Naive B cell (primary cell): ENCODE measurements at regions not wholly inside any gene's neighbourhood (a gene's known extent, or its start where the extent isn't known, plus 50 kb on each side); places are given as distances from the start of the nearest gene placed in this dataset.
A peak's percentile ranks its signal among the peaks of the same experiment; 100 is the strongest.

Experiments used
- ATAC-seq, 2 donors: fragments of 150-1000 bp; cut with Tn5 transposase; 2 replicates each; pipeline ENCODE4 v1.10.0; 2021; ENCODE audit warnings: low read depth in 2 of 2, mild to moderate bottlenecking in 2 of 2, moderate library complexity in 2 of 2
- DNase-seq: peaks from one replicate; pipeline ENCODE4 v3.0.0; 2022
- H3K27ac Mint-ChIP-seq, 6 donors: one replicate each; pipeline ENCODE4 v1.8.0; 2020 to 2022; ENCODE audit warnings: mild to moderate bottlenecking in 6 of 6, mixed read lengths in 6 of 6, moderate library complexity in 5 of 6, inconsistent platforms in 2 of 6
- H3K27me3 Mint-ChIP-seq, 3 donors: one replicate each; pipeline ENCODE4 v1.8.0; 2021 to 2022; ENCODE audit warnings: mixed read lengths in 3 of 3, mild to moderate bottlenecking in 1 of 3
- H3K36me3 Mint-ChIP-seq, 2 donors: one replicate each; pipeline ENCODE4 v1.8.0; 2020 to 2022; ENCODE audit warnings: mixed read lengths in 2 of 2, inconsistent platforms in 1 of 2, mild to moderate bottlenecking in 1 of 2
- H3K4me1 Mint-ChIP-seq, 3 donors: one replicate each; pipeline ENCODE4 v1.8.0; 2020 to 2022; ENCODE audit warnings: mixed read lengths in 3 of 3, inconsistent platforms in 1 of 3, mild to moderate bottlenecking in 1 of 3, moderate library complexity in 1 of 3
- H3K4me3 Mint-ChIP-seq, 8 donors: one replicate each; pipeline ENCODE4 v1.8.0; 2020 to 2022; ENCODE audit warnings: mild to moderate bottlenecking in 8 of 8, mixed read lengths in 8 of 8, moderate library complexity in 8 of 8, inconsistent platforms in 2 of 8
- H3K9me3 Mint-ChIP-seq, 7 donors: one replicate each; pipeline ENCODE4 v1.8.0; 2020 to 2022; ENCODE audit warnings: mixed read lengths in 7 of 7, mild to moderate bottlenecking in 5 of 7, inconsistent platforms in 2 of 7, moderate library complexity in 1 of 7

- H3K4me1 Mint-ChIP-seq, result no peaks in the 10 kb centered on the region
- H3K4me3 Mint-ChIP-seq, result no peak overlapping the region
- DNase-seq (no peak), ATAC-seq (no peak)
- H3K27me3 Mint-ChIP-seq, result peaks cover 5 to 14% (median 11%) of the 10 kb centered on the region in 3 donors
- H3K36me3 Mint-ChIP-seq, result no peaks in the 10 kb centered on the region
- H3K9me3 Mint-ChIP-seq, result peaks cover 0 to 2% (median 0%) of the 10 kb centered on the region in 7 donors
- no peak overlapping the region for H3K27ac Mint-ChIP-seq
These were observed 298.0 kb downstream of the OLFM3 start for GRCh38 chr1:101698681-101699080.

- H3K36me3 Mint-ChIP-seq, result no peaks in the 10 kb centered on the region
- ATAC-seq, result no peak
- no peak overlapping the region for H3K4me3 Mint-ChIP-seq
- no peak for DNase-seq
- peaks cover 0 to 2% (median 0%) of the 10 kb centered on the region in 7 donors for H3K9me3 Mint-ChIP-seq
- peaks cover 2 to 8% (median 5%) of the 10 kb centered on the region in 3 donors for H3K27me3 Mint-ChIP-seq
- no peaks in the 10 kb centered on the region for H3K4me1 Mint-ChIP-seq
- H3K27ac Mint-ChIP-seq, result no peak overlapping the region
These were observed 291.8 kb downstream of the OLFM3 start for GRCh38 chr1:101704895-101705294.

DNA sequence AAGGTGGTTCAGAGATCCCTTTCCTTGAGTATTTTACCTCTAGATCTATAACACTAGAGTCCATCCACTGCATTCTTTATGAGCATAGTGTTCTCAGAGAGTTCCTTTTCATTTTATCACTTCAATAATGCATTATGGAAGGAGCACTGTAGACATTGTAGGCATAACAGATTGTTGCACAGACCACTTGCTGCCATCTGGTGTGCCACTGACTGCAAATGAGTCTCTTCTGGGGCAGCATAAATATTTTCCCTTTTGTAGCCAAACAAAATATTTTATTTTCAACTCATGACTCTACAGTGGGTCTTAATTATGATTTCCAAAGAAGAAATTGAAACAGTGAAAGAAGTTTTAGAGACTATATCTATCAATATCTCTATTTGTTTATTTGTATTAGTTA, 290.4 kb downstream of the OLFM3 start:
- no peak for ATAC-seq
- Mint-ChIP-seq H3K27ac (no peak overlapping the region), H3K4me1 (no peaks in the 10 kb centered on the region), H3K27me3 (peaks cover 0 to 16% (median 8%) of the 10 kb centered on the region in 3 donors), H3K9me3 (peaks cover 0 to 2% (median 0%) of the 10 kb centered on the region in 7 donors), H3K4me3 (no peak overlapping the region), H3K36me3 (no peaks in the 10 kb centered on the region)
- DNase-seq, result no peak

GRCh38 chr1:101709721-101710120, 287.0 kb downstream of the OLFM3 start:
- H3K9me3 Mint-ChIP-seq, result peaks cover 0 to 2% (median 0%) of the 10 kb centered on the region in 7 donors
- no peak for DNase-seq

GRCh38 chr1:101713760-101714159, 283.0 kb downstream of the OLFM3 start:
- H3K36me3 Mint-ChIP-seq, result no peaks in the 10 kb centered on the region

More at GRCh38 chr1:101709721-101710120, 287.0 kb downstream of the OLFM3 start:
- H3K4me1 Mint-ChIP-seq, result no peaks in the 10 kb centered on the region
- H3K4me3 Mint-ChIP-seq, result no peak overlapping the region
- H3K36me3 Mint-ChIP-seq, result no peaks in the 10 kb centered on the region
- peaks cover 0 to 14% (median 3%) of the 10 kb centered on the region in 3 donors for H3K27me3 Mint-ChIP-seq
- H3K27ac Mint-ChIP-seq, result no peak overlapping the region
- ATAC-seq, result no peak

DNA sequence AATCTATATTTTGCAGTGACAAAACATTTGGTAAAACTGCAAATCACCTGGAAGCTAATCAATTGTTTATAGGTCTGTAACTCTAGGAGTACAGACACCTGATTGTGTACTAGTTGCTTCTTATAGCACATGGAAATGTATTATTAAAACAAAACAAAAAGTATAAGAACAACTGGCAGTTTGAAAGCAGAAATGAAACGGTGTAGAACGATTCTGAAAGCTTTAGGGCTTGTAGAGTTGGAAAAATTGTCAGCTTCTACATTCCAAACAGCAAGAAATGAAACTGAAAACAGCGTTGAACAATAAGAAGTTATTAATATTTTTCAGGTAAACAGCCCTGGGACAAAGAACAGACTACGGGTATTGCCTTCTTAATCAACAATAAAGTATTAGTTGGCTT, 273.3 kb downstream of the OLFM3 start:
- Mint-ChIP-seq H3K4me3 (no peak overlapping the region), H3K27me3 (peaks cover 0 to 10% (median 9%) of the 10 kb centered on the region in 3 donors), H3K36me3 (no peaks in the 10 kb centered on the region), H3K27ac (no peak overlapping the region), H3K9me3 (peaks cover 0 to 6% (median 0%) of the 10 kb centered on the region in 7 donors), H3K4me1 (no peaks in the 10 kb centered on the region)
- no peak for DNase-seq
- ATAC-seq, result no peak

More at GRCh38 chr1:101713760-101714159, 283.0 kb downstream of the OLFM3 start:
- Mint-ChIP-seq H3K9me3 (peaks cover 0 to 5% (median 0%) of the 10 kb centered on the region in 7 donors), H3K27me3 (peaks cover 0 to 14% (median 3%) of the 10 kb centered on the region in 3 donors), H3K27ac (no peak overlapping the region), H3K4me3 (no peak overlapping the region), H3K4me1 (no peaks in the 10 kb centered on the region)
- ATAC-seq, result no peak
- no peak for DNase-seq

DNA sequence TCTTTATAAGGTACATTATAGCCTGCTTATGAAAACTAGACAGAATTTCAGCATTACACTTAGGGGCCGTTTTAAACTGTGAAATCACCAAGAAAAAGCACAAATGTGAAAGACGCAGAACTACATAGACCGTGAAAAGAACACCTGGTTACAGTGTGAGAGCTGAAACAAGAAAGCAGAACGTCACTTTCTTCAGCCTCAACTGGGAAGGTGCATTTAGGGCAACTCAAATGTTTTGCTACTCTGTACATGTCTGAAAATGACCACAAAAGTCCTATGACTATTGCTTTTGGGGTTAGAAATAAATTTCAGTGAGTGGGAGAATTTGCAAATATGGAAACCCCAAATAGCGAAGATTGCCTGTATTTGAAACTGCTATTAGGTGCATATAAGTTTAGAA, 268.7 kb downstream of the OLFM3 start:
- Mint-ChIP-seq H3K4me3 (no peak overlapping the region), H3K9me3 (peaks cover 0 to 3% (median 0%) of the 10 kb centered on the region in 7 donors), H3K27ac (no peak overlapping the region), H3K27me3 (no peaks in the 10 kb centered on the region), H3K4me1 (no peaks in the 10 kb centered on the region), H3K36me3 (no peaks in the 10 kb centered on the region)
- no peak for ATAC-seq
- no peak for DNase-seq

DNA sequence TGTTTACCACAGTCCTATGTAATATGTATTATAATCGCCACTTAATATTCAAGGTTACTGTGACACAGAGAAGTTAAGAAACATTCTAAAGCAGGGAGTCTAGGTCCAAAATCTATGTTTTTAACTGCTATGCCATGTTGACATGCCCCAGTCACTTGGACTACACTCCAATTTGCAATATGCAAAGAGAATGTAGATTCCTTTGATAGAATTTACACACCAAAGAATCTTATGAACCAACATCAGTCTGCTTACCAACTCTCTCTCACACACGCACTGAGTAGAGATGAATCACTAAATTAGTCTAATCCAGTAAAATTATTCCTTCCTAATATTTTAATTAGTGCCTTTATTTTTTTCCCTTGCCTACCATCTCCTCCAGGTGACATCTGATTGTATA, 266.2 kb downstream of the OLFM3 start:
- no peak overlapping the region for H3K27ac Mint-ChIP-seq
- DNase-seq (no peak), ATAC-seq (no peak)
- no peak overlapping the region for H3K4me3 Mint-ChIP-seq
- H3K9me3 Mint-ChIP-seq, result peaks cover 0 to 2% (median 0%) of the 10 kb centered on the region in 7 donors
- no peaks in the 10 kb centered on the region for H3K36me3 Mint-ChIP-seq
- no peaks in the 10 kb centered on the region for H3K4me1 Mint-ChIP-seq
- H3K27me3 Mint-ChIP-seq, result peaks cover 0 to 3% (median 0%) of the 10 kb centered on the region in 3 donors

DNA sequence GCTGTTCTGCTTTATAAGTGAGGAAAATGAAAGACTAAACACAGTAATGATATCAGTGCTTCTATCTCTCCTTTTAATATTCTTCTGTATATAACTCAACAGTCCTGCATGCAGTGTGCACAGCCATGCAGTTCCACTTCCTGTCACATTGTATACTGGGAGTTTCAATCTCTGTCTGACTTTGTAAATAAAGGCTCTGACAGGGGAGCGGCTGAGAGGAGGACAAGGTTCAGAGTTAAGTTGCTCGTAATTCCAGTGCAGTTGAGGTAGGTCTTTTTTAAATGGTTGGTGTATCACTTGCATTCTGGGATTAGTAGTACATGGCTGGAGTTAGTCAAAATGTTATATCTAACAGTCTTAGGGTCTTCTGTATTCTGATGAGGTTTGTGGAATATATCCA, 264.5 kb downstream of the OLFM3 start:
- Mint-ChIP-seq H3K4me1 (no peaks in the 10 kb centered on the region), H3K27me3 (peaks cover 0 to 4% (median 0%) of the 10 kb centered on the region in 3 donors), H3K4me3 (no peak overlapping the region), H3K9me3 (peaks cover 0 to 2% (median 0%) of the 10 kb centered on the region in 7 donors), H3K27ac (no peak overlapping the region), H3K36me3 (no peaks in the 10 kb centered on the region)
- ATAC-seq (no peak), DNase-seq (no peak)

DNA sequence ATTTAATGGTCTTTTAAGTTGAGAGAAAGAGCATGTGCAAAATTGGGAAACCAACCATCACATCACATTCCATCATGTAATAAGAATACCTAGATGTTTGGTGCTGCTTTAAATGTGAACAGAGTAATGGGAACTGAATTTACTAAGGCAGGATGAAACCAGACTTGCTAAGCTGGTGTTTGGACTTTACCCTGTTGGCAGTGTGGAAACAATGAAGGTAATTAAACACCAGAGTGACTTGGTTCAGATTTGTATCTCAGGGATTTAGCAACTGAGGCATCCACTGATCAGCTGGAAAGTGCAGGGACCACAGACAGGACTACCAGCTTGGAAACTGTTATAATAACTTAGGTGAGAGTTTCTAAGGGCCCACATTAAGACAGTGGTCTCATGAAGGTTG, 263.4 kb downstream of the OLFM3 start:
- DNase-seq, result no peak
- Mint-ChIP-seq H3K27me3 (peaks cover 0 to 4% (median 0%) of the 10 kb centered on the region in 3 donors), H3K36me3 (no peaks in the 10 kb centered on the region), H3K4me3 (no peak overlapping the region), H3K27ac (peak overlapping the region in 1 of 6 donors; percentile 52), H3K9me3 (peaks cover 0 to 2% (median 0%) of the 10 kb centered on the region in 7 donors), H3K4me1 (no peaks in the 10 kb centered on the region)
- ATAC-seq, result no peak

DNA sequence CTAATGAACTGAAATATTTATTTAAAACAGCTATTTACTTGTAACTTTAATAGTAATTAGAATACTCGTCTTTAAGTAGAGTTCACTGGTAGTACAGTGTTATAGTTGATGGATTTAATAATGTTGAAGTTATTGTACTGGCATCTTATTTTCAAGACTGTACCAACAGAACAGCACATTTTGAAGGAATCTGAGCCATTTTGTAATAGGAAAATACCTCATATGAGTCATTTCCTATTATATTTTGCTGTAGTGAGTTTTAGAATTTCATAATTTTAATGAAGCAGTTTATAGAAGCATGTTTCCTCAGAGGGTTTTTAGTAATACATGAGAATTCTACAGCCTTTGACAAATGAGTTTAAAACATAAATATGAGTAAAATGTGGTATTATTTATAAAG, 258.3 kb downstream of the OLFM3 start:
- no peaks in the 10 kb centered on the region for H3K9me3 Mint-ChIP-seq
- no peaks in the 10 kb centered on the region for H3K4me1 Mint-ChIP-seq
- peaks cover 0 to 4% (median 0%) of the 10 kb centered on the region in 3 donors for H3K27me3 Mint-ChIP-seq
- ATAC-seq (no peak), DNase-seq (no peak)
- no peak overlapping the region for H3K27ac Mint-ChIP-seq
- no peak overlapping the region for H3K4me3 Mint-ChIP-seq
- no peaks in the 10 kb centered on the region for H3K36me3 Mint-ChIP-seq

DNA sequence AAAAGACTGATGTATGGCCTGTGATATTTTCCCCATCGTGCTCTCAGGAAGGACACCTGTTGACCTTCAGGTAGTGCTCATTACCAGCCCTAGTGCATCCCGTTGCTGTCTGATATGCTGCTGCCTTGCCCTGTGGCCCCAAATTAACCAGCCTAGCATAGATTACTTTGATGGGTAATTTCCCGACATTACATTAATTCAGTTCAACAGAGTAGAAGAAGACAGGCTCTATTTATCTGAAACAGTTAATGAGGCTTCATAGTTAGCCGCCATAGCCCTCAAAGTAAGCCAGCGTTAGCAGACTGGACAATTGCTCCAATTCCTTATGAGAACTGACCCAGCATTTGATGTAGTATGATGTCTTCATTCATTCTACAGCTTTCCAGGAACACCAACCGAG, 257.6 kb downstream of the OLFM3 start:
- H3K9me3 Mint-ChIP-seq, result no peaks in the 10 kb centered on the region
- no peak for DNase-seq
- no peaks in the 10 kb centered on the region for H3K4me1 Mint-ChIP-seq
- H3K27ac Mint-ChIP-seq, result no peak overlapping the region
- no peak overlapping the region for H3K4me3 Mint-ChIP-seq
- ATAC-seq, result no peak
- H3K36me3 Mint-ChIP-seq, result no peaks in the 10 kb centered on the region
- H3K27me3 Mint-ChIP-seq, result peaks cover 0 to 4% (median 4%) of the 10 kb centered on the region in 3 donors

DNA sequence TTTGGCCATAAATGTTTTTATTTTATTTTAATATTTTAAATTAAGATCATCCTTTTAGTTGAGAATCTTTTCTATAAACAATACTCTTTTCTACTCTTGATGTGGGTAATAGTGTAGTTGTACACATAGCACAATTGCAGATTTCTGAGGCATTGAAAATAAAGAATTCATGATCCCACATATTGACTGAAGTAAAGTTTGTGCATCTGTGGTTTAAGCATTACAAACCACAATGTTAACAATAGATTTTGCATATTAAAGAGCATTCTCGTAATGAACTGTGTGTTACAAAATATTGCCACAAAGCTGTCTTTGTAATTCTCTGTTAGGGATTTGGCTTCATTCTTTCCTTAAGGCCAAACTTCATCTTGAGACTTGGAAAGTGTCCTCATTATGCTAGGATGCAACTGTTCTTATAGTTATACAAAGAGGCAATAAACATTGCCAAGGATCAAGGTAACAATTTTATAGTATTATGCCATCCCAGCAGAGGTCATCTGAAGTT, 256.8 kb downstream of the OLFM3 start:
- no peaks in the 10 kb centered on the region for H3K9me3 Mint-ChIP-seq
- ATAC-seq (no peak), DNase-seq (no peak)
- no peak overlapping the region for H3K4me3 Mint-ChIP-seq
- no peak overlapping the region for H3K27ac Mint-ChIP-seq
- H3K4me1 Mint-ChIP-seq, result no peaks in the 10 kb centered on the region
- no peaks in the 10 kb centered on the region for H3K36me3 Mint-ChIP-seq
- H3K27me3 Mint-ChIP-seq, result peaks cover 0 to 4% (median 4%) of the 10 kb centered on the region in 3 donors

GRCh38 chr1:101741910-101742309, 254.8 kb downstream of the OLFM3 start:
- no peaks in the 10 kb centered on the region for H3K36me3 Mint-ChIP-seq
- H3K4me1 Mint-ChIP-seq, result no peaks in the 10 kb centered on the region
- no peak overlapping the region for H3K4me3 Mint-ChIP-seq
- peaks cover 0 to 5% (median 4%) of the 10 kb centered on the region in 3 donors for H3K27me3 Mint-ChIP-seq
- ATAC-seq (no peak), DNase-seq (no peak)
- H3K27ac Mint-ChIP-seq, result no peak overlapping the region
- H3K9me3 Mint-ChIP-seq, result peaks cover 0 to 12% (median 0%) of the 10 kb centered on the region in 7 donors
